ENCODE measurements at regions not wholly inside any gene's neighbourhood (a gene's known extent, or its start where the extent isn't known, plus 50 kb on each side); places are given as distances from the start of the nearest gene placed in this dataset.

GRCh38 chr4:176883681-176884418, 91.1 kb upstream of the VEGFC start:
- TF ChIP-seq POLR2A (IDR thresholded peaks at IDR 0.05; ENCODE audit: low read depth, low read length): peak; percentile 19; the same call in 1 of the 2 replicates
- DNase-seq (ENCODE audit: insufficient read length, low spot score) (peak; percentile 7), FAIRE-seq (peak; percentile 68)

- FAIRE-seq (no peak), DNase-seq (ENCODE audit: insufficient read length, low spot score) (no peak)
- no peak for TF ChIP-seq POLR2A (IDR thresholded peaks at IDR 0.05; ENCODE audit: low read depth, low read length)
These were observed 92.5 kb upstream of the VEGFC start for GRCh38 chr4:176885224-176885623.

- DNase-seq (ENCODE audit: insufficient read length, low spot score) (no peak), FAIRE-seq (no peak)
- no peak for TF ChIP-seq POLR2A (IDR thresholded peaks at IDR 0.05; ENCODE audit: low read depth, low read length)
These were observed 93.4 kb upstream of the VEGFC start for GRCh38 chr4:176886135-176886534.

- no peak for TF ChIP-seq POLR2A (IDR thresholded peaks at IDR 0.05; ENCODE audit: low read depth, low read length)
- FAIRE-seq (no peak), DNase-seq (ENCODE audit: insufficient read length, low spot score) (no peak)
These were observed 97.1 kb upstream of the VEGFC start for GRCh38 chr4:176889776-176890175.

GRCh38 chr4:176894498-176894897, 101.8 kb upstream of the VEGFC start:
- no peak for TF ChIP-seq POLR2A (IDR thresholded peaks at IDR 0.05; ENCODE audit: low read depth, low read length)
- DNase-seq (ENCODE audit: insufficient read length, low spot score) (no peak), FAIRE-seq (no peak)

- no peak for FAIRE-seq
- TF ChIP-seq POLR2A (IDR thresholded peaks at IDR 0.05; ENCODE audit: low read depth, low read length): no peak
- DNase-seq (ENCODE audit: insufficient read length, low spot score): no peak
These were observed 103.5 kb upstream of the VEGFC start for GRCh38 chr4:176896211-176896610.

- no peak for TF ChIP-seq POLR2A (IDR thresholded peaks at IDR 0.05; ENCODE audit: low read depth, low read length)
- DNase-seq (ENCODE audit: insufficient read length, low spot score) (no peak), FAIRE-seq (no peak)
These were observed 104.5 kb upstream of the VEGFC start for GRCh38 chr4:176897226-176897625.

GRCh38 chr4:176898791-176899190, 106.1 kb upstream of the VEGFC start:
- no peak for FAIRE-seq
- no peak for DNase-seq (ENCODE audit: insufficient read length, low spot score)
- no peak for TF ChIP-seq POLR2A (IDR thresholded peaks at IDR 0.05; ENCODE audit: low read depth, low read length)

- DNase-seq (ENCODE audit: insufficient read length, low spot score): no peak
- no peak for TF ChIP-seq POLR2A (IDR thresholded peaks at IDR 0.05; ENCODE audit: low read depth, low read length)
- peak; percentile 58 for FAIRE-seq
These were observed 110.1 kb upstream of the VEGFC start for GRCh38 chr4:176902710-176903323.

- FAIRE-seq: no peak
- TF ChIP-seq POLR2A (IDR thresholded peaks at IDR 0.05; ENCODE audit: low read depth, low read length): no peak
- DNase-seq (ENCODE audit: insufficient read length, low spot score): no peak
These were observed 114.0 kb upstream of the VEGFC start for GRCh38 chr4:176906709-176907108.

- FAIRE-seq (no peak), DNase-seq (ENCODE audit: insufficient read length, low spot score) (no peak)
- TF ChIP-seq POLR2A (IDR thresholded peaks at IDR 0.05; ENCODE audit: low read depth, low read length): no peak
These were observed 117.9 kb upstream of the VEGFC start for GRCh38 chr4:176910646-176911045.

GRCh38 chr4:176919631-176920030, 126.9 kb upstream of the VEGFC start:
- FAIRE-seq (no peak), DNase-seq (ENCODE audit: insufficient read length, low spot score) (no peak)
- TF ChIP-seq POLR2A (IDR thresholded peaks at IDR 0.05; ENCODE audit: low read depth, low read length): no peak

GRCh38 chr4:176920694-176921093, 128.0 kb upstream of the VEGFC start:
- peak; percentile 92 for FAIRE-seq
- no peak for DNase-seq (ENCODE audit: insufficient read length, low spot score)
- TF ChIP-seq POLR2A (IDR thresholded peaks at IDR 0.05; ENCODE audit: low read depth, low read length): no peak

- DNase-seq (ENCODE audit: insufficient read length, low spot score) (no peak), FAIRE-seq (no peak)
- TF ChIP-seq POLR2A (IDR thresholded peaks at IDR 0.05; ENCODE audit: low read depth, low read length): no peak
These were observed 128.5 kb upstream of the VEGFC start for GRCh38 chr4:176921256-176921655.

GRCh38 chr4:176924238-176924637, 131.5 kb upstream of the VEGFC start:
- no peak for TF ChIP-seq POLR2A (IDR thresholded peaks at IDR 0.05; ENCODE audit: low read depth, low read length)
- FAIRE-seq (no peak), DNase-seq (ENCODE audit: insufficient read length, low spot score) (no peak)
